ENCODE measurements at regions not wholly inside any gene's neighbourhood (a gene's known extent, or its start where the extent isn't known, plus 50 kb on each side); places are given as distances from the start of the nearest gene placed in this dataset.
"Not testable (repeated sequence)": the region's sequence is repeated elsewhere in the genome, so short reads cannot be mapped to it uniquely, and the experiment has no call there.

- H3K4me1 ChIP-seq: no peaks in the 10 kb centered on the region
- no peak for TF ChIP-seq CTCF (IDR thresholded peaks at IDR 0.05)
- intact Hi-C loops (cut with DNase I): no loop called here
- 68 to 72% methylated on average over 5 of the region's 5 CpGs for WGBS, 2 donors
- H3K9me3 ChIP-seq: no peaks in the 10 kb centered on the region
- no peak overlapping the region for H3K4me3 ChIP-seq
- no peaks in the 10 kb centered on the region for H3K27me3 ChIP-seq
- ATAC-seq (no peak), DNase-seq (no peak), FAIRE-seq (no peak)
- no peak overlapping the region for H3K27ac ChIP-seq
- H3K36me3 ChIP-seq: no peaks in the 10 kb centered on the region
Observed at GRCh38 chr1:222053790-222054294, 312.0 kb upstream of the DUSP10 start.

- intact Hi-C loops (cut with DNase I); H3K36me3 ChIP-seq: not testable (repeated sequence)
Observed at GRCh38 chr1:222051311-222051710, 309.4 kb upstream of the DUSP10 start.

DNA sequence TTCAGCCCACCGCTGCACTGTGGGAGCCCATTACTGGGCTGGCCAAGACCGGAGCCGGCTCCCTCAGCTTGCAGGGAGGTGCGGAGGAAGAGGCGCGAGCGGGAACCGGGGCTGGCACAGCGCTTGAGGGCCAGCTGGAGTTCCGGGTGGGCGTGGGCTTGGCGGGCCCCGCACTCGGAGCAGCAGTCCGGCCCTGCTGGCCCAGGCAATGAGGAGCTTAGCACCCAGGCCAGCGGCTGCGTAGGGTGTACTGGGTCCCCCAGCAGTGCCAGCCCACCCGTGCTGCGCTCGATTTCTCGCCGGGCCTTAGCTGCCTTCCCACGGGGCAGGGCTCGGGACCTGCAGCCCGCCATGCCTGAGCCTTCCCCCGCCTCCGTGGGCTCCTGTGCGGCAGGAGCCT is 307.8 kb upstream of the DUSP10 start:
- H3K27me3 ChIP-seq; intact Hi-C loops (cut with DNase I); H3K4me1 ChIP-seq; H3K27ac ChIP-seq; ATAC-seq; H3K36me3 ChIP-seq; FAIRE-seq; H3K9me3 ChIP-seq; H3K4me3 ChIP-seq: not testable (repeated sequence)
- WGBS, 2 donors: 94 to 97% methylated on average over 26 to 28 of the region's 28 CpGs
- peak in 1 of 6 donors; percentile 51 for DNase-seq

More at GRCh38 chr1:222051311-222051710, 309.4 kb upstream of the DUSP10 start:
- DNase-seq, H3K27me3 ChIP-seq, FAIRE-seq, H3K9me3 ChIP-seq, ATAC-seq, H3K27ac ChIP-seq, H3K4me1 ChIP-seq, H3K4me3 ChIP-seq: not testable (repeated sequence)
- 94 to 100% methylated on average over 1 of the region's 1 CpG for WGBS, 2 donors

DNA sequence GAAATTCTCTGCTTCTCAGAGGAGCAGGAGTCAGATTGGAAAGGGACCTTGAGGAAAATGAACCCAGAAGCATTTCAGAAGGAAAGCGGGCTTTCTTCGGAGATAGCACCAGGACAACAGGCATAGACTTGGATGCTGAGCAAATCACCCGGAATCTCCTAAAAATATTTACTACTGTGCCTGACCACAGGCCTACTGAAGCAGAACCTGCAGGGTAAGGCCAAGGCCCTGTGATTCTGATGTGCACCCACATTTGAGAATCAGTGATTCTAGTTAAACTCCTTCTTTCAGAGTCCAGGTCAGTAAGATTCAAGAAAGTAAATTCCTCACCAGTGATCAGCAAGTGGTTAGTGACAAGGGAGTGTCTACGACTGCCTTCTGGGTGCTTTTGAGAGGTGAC is 307.3 kb upstream of the DUSP10 start:
- Histone ChIP-seq H3K4me1 (no peaks in the 10 kb centered on the region), H3K27ac (no peak overlapping the region), H3K9me3 (no peaks in the 10 kb centered on the region), H3K4me3 (no peak overlapping the region), H3K36me3 (no peaks in the 10 kb centered on the region), H3K27me3 (no peaks in the 10 kb centered on the region)
- ATAC-seq (no peak), FAIRE-seq (no peak), DNase-seq (no peak)
- intact Hi-C loops (cut with DNase I): no loop called here
- 85 to 95% methylated on average over 4 of the region's 4 CpGs for WGBS, 2 donors
- no peak for TF ChIP-seq CTCF (IDR thresholded peaks at IDR 0.05)

DNA sequence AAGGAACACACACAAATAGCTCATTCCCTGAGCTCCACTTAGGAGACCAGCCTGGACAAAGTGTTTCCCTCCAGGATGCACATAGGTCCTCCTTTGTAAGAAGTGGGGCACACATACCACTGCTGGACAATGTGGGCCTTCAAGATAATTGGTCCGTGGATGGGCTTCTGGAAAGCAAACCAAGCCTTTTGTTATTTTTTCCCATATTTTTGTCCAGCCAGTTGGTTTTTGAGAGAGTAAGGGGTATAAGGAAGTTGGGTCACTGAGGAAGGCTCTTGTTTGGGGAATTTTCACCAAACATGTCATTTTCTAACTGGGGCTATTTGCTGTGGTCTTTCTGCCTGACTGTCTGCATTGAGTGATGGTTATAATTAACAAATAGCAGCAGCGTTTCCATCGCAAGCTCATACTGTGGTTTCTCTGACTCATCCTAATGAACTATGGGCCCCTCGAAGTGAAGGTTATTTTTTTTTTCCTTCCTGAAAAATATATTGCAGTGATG is 306.3 kb upstream of the DUSP10 start:
- no peak overlapping the region for H3K27ac ChIP-seq
- H3K9me3 ChIP-seq: no peaks in the 10 kb centered on the region
- DNase-seq (no peak), FAIRE-seq (no peak), ATAC-seq (no peak)
- H3K36me3 ChIP-seq: no peaks in the 10 kb centered on the region
- no peak overlapping the region for H3K4me3 ChIP-seq
- intact Hi-C loops (cut with DNase I): no loop called here
- no peaks in the 10 kb centered on the region for H3K27me3 ChIP-seq
- no peak for TF ChIP-seq CTCF (IDR thresholded peaks at IDR 0.05)
- WGBS, 2 donors: 64 to 73% methylated on average over 4 of the region's 4 CpGs
- no peaks in the 10 kb centered on the region for H3K4me1 ChIP-seq

GRCh38 chr1:222047366-222047765 is 305.5 kb upstream of the DUSP10 start:
- no peaks in the 10 kb centered on the region for H3K27me3 ChIP-seq
- no peak overlapping the region for H3K4me3 ChIP-seq
- 39 to 48% methylated on average over 3 of the region's 3 CpGs for WGBS, 2 donors
- FAIRE-seq (no peak), DNase-seq (no peak), ATAC-seq (no peak)
- H3K9me3 ChIP-seq: no peaks in the 10 kb centered on the region
- no peak overlapping the region for H3K27ac ChIP-seq
- H3K36me3 ChIP-seq: no peaks in the 10 kb centered on the region
- no peaks in the 10 kb centered on the region for H3K4me1 ChIP-seq
- TF ChIP-seq CTCF (IDR thresholded peaks at IDR 0.05): no peak
- intact Hi-C loops (cut with DNase I): no loop called here
